ENCODE measurements at regions not wholly inside any gene's neighbourhood (a gene's known extent, or its start where the extent isn't known, plus 50 kb on each side); places are given as distances from the start of the nearest gene placed in this dataset.

GRCh38 chr10:92785118-92785517, 63.2 kb upstream of the EXOC6 start:
- TF ChIP-seq CTCF (IDR thresholded peaks at IDR 0.05): no peak
- TF ChIP-seq POLR2A (IDR thresholded peaks at IDR 0.05): no peak
- TF ChIP-seq EP300 (IDR thresholded peaks at IDR 0.05; ENCODE audit: low read depth): no peak

Data from transverse colon (tissue), 3 donors.